ENCODE measurements at regions not wholly inside any gene's neighbourhood (a gene's known extent, or its start where the extent isn't known, plus 50 kb on each side); places are given as distances from the start of the nearest gene placed in this dataset.

DNA sequence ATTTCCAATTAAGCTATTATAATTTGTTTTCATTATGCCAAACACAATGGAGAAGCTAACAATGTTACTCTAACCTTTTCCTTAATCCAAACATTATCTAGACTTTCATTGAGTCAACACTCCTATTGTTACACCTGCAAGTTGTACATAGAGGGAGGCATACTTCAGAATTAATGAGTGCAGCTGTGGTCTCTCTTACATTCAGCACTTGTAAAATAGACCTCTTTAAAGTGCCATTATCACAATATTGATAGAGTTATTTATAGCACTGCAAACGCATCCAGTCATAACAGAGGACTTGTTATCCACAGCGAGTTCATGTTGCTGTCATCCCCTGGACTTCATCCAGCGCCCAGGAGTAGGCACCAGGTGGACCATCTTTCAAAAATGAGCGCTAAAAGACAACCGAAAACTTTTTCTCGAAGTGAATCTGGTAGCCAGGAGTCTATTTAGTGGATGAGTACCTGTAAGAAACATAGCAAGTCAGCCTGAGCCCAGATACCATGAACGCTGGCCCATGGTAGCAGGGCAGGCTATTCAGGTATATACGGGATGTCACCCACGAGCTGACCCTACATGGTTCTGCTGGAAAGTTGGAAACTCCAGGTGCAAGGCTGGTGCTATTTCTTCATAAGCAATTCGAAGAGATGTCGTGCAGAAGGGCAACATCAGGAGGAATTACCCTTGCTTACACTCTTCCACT lies 70.6 kb upstream of the NFIA start:
- Histone ChIP-seq H3K4me1 (no peaks in the 10 kb centered on the region), H3K9me3 (no peaks in the 10 kb centered on the region), H3K4me3 (ENCODE audit: low read depth, low read length) (no peak overlapping the region), H3K27me3 (no peaks in the 10 kb centered on the region), H3K36me3 (no peaks in the 10 kb centered on the region)
- no peak for DNase-seq
- TF ChIP-seq, protein P1, sequence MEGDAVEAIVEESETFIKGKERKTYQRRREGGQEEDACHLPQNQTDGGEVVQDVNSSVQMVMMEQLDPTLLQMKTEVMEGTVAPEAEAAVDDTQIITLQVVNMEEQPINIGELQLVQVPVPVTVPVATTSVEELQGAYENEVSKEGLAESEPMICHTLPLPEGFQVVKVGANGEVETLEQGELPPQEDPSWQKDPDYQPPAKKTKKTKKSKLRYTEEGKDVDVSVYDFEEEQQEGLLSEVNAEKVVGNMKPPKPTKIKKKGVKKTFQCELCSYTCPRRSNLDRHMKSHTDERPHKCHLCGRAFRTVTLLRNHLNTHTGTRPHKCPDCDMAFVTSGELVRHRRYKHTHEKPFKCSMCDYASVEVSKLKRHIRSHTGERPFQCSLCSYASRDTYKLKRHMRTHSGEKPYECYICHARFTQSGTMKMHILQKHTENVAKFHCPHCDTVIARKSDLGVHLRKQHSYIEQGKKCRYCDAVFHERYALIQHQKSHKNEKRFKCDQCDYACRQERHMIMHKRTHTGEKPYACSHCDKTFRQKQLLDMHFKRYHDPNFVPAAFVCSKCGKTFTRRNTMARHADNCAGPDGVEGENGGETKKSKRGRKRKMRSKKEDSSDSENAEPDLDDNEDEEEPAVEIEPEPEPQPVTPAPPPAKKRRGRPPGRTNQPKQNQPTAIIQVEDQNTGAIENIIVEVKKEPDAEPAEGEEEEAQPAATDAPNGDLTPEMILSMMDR (IDR thresholded peaks at IDR 0.05; ENCODE audit: low read depth, low read length), result no peak

DNA sequence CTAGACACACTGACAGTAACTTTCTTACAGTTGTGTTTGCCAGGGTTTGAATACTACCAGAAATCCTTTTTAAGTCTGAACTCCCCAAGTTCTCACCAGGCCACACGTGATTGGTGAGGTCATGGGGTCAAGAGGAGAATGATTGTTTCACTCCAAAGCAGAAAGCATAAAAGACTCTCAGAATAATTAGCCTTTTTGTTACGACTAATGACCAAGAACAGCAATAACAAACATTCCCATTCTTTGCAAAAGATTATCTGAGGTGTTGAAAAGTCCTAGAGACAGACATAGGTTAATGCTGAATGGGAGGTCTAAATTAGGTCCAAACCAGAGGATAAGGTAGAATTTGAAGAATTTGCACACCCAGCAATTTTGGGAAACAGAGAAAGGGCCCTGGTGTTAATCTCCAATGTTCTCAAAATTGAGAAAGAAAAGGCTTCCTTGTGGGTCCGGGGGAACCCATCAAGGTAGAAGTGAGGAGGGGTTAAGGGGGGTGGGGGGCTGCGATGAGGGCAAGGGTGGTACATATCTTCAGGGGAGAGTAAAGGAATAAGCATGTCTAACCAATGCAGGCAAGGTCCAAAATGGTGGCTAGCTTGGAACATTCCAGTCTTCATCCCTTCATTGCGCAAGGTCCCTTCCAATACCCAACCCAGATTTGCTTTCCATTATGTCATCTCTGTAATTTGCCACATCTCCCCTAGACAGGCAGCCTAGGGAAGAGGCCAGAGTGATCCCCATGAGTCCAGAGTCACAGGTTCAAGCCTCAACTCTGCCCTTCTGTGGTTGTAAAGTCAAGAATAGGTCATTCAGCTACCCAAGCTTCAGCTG lies 74.6 kb upstream of the NFIA start:
- Histone ChIP-seq H3K4me3 (ENCODE audit: low read depth, low read length) (no peak overlapping the region), H3K36me3 (no peaks in the 10 kb centered on the region), H3K9me3 (no peaks in the 10 kb centered on the region), H3K27me3 (no peaks in the 10 kb centered on the region), H3K4me1 (no peaks in the 10 kb centered on the region)
- TF ChIP-seq, protein P1 (IDR thresholded peaks at IDR 0.05; ENCODE audit: low read depth, low read length), result no peak
- DNase-seq, result no peak

DNA sequence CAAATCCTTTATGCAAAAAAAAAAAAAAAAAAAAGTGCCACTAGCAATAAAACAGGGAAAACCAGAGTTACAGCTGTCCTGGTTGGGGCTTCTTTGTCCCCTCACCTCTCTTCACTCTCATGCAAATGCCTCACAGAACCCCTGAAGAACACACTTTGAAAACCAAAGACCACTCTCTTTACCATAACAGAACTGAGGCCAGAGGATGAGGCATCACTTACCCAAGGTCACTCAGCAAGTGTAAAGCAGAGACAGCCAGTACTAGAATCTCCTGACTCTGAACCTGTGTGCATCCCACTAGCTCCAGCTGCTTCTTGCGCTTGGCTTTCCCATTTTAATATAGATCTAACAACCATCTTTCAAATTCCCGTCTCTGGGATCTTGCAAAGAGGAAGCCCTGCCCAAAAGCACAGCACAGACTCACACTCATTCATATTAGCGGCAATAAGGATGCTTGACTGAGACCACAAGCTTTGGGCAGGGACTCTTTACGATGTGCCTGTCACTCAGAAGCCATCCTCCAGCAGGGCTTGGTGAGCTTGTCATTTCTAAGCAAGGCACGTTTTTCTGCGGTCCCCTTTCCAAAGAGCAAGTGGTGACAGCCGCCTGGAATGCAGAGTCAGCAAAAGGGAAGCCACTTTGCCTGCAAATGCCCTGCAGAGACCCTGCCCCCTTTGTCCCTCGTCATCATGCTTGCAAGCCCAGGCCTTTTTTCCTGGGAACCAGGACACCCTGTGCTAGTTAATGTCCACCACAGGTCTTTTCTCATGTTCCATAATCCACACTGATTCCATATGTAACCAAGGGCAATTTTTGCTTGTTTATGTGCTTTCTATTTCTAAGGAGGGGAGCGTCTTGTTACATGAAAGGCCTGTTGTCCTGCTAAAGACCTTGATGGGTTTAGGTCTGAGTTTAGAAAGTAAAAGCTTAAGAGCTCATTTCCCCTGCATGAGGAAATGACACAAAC lies 76.5 kb upstream of the NFIA start:
- Histone ChIP-seq H3K4me3 (ENCODE audit: low read depth, low read length) (no peak overlapping the region), H3K27me3 (no peaks in the 10 kb centered on the region), H3K4me1 (no peaks in the 10 kb centered on the region), H3K36me3 (no peaks in the 10 kb centered on the region), H3K9me3 (no peaks in the 10 kb centered on the region)
- TF ChIP-seq, protein P1 (IDR thresholded peaks at IDR 0.05; ENCODE audit: low read depth, low read length), result no peak
- DNase-seq, result no peak

- no peaks in the 10 kb centered on the region for H3K36me3 ChIP-seq
- no peaks in the 10 kb centered on the region for H3K4me1 ChIP-seq
- H3K27me3 ChIP-seq, result no peaks in the 10 kb centered on the region
- H3K9me3 ChIP-seq, result no peaks in the 10 kb centered on the region
- no peak for DNase-seq
- TF ChIP-seq, protein P1 (IDR thresholded peaks at IDR 0.05; ENCODE audit: low read depth, low read length), result no peak
- no peak overlapping the region for H3K4me3 ChIP-seq (ENCODE audit: low read depth, low read length)
Measured at GRCh38 chr1:61004262-61005003, 77.9 kb upstream of the NFIA start.

GRCh38 chr1:61000327-61000726 lies 82.0 kb upstream of the NFIA start:
- no peaks in the 10 kb centered on the region for H3K4me1 ChIP-seq
- no peak overlapping the region for H3K4me3 ChIP-seq (ENCODE audit: low read depth, low read length)
- TF ChIP-seq, protein P1 (IDR thresholded peaks at IDR 0.05; ENCODE audit: low read depth, low read length), result no peak
- no peak for DNase-seq
- H3K9me3 ChIP-seq, result no peaks in the 10 kb centered on the region
- no peaks in the 10 kb centered on the region for H3K27me3 ChIP-seq
- no peaks in the 10 kb centered on the region for H3K36me3 ChIP-seq
